ENCODE measurements at regions not wholly inside any gene's neighbourhood (a gene's known extent, or its start where the extent isn't known, plus 50 kb on each side); places are given as distances from the start of the nearest gene placed in this dataset.

DNA sequence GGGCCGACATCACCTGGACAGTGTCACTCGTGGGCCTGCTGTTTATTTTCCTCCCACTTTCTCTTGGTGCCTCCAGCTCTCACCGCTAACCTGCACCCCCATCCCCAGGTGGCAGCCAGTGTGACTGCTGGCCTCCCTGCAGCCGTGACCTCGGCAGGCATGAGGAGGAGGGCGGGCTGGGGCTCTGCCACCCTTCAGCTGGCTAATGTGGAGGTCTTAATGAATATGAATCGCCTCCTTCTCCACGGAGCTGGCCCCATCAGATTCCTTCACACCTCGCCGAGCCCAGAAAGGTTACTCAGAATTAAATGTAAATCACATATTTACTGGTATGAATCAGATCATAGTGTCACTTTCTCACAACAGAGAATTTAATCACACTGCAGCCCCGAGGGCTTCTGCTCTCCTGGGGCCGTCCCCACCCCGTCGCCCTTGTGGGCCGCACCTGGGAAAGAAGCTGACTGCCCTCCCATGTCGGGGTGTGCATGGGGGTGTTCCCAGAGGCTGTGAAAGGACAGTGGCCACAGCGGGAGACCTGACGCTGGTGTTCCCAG lies 171.1 kb upstream of the TLE3 start:
- Histone ChIP-seq H2BK20ac (ENCODE audit: low read length) (no peak overlapping the region), H3K4me2 (ENCODE audit: insufficient read depth in 1 of 2, low read depth in 2 of 2, low read length in 2 of 2) (no peak overlapping the region), H2BK12ac (ENCODE audit: low read depth, low read length) (no peak overlapping the region), H3K23ac (ENCODE audit: insufficient read length) (no peak overlapping the region), H2AK5ac (ENCODE audit: low read depth, low read length) (no peak overlapping the region), H3K4me1 (replicated peaks in 1 of 4; ENCODE audit: control insufficient read depth in 3 of 4, insufficient read depth in 4 of 4, low read length in 3 of 4) (peaks cover 0 to 11% (median 6%) of the 10 kb centered on the region in 4 experiments; a peak in 5 of 7 replicates), H4K5ac (ENCODE audit: insufficient read length, low read depth, low read length) (no peak overlapping the region), H3K18ac (ENCODE audit: extremely low read depth, low read length) (no peak overlapping the region), H3K27me3 (replicated peaks in 1 of 4; ENCODE audit: control insufficient read depth in 3 of 4, extremely low read depth in 1 of 4, insufficient read depth in 3 of 4, low read length in 3 of 4) (no peaks in the 10 kb centered on the region), H3K9me3 (ENCODE audit: insufficient read depth in 2 of 2, low read depth in 1 of 2, low read length in 1 of 2) (no peaks in the 10 kb centered on the region), H3K79me2 (ENCODE audit: control insufficient read depth in 1 of 2, insufficient read depth in 2 of 2, low read length in 2 of 2) (no peaks in the 10 kb centered on the region), H3K23me2 (ENCODE audit: low read depth, low read length) (no peaks in the 10 kb centered on the region), H2AFZ (ENCODE audit: low read length) (no peak overlapping the region), H2BK15ac (ENCODE audit: low read length) (no peak overlapping the region), H3K14ac (ENCODE audit: insufficient read length) (no peak overlapping the region), H2BK5ac (ENCODE audit: low read depth, low read length) (no peak overlapping the region), H4K91ac (replicated peaks; ENCODE audit: insufficient read length, low read length) (no peak overlapping the region), H4K8ac (ENCODE audit: extremely low read depth, insufficient read depth, low read length) (0 out of 2 replicates have a peak overlapping the region, but pooled peaks have one; percentile 11), H3K36me3 (ENCODE audit: control insufficient read depth in 2 of 4, insufficient read depth in 4 of 4, low read length in 3 of 4) (no peaks in the 10 kb centered on the region), H2BK120ac (replicated peaks; ENCODE audit: low read depth, low read length) (no peak overlapping the region), H3K4ac (replicated peaks; ENCODE audit: insufficient read length, low read depth, low read length) (no peak overlapping the region), H3K79me1 (ENCODE audit: low read depth, low read length) (no peaks in the 10 kb centered on the region), H3K56ac (replicated peaks; ENCODE audit: insufficient read length, low read depth, low read length) (no peak overlapping the region), H4K20me1 (replicated peaks in 1 of 2; ENCODE audit: control insufficient read depth in 1 of 2, insufficient read depth in 2 of 2, low read length in 2 of 2) (no peaks in the 10 kb centered on the region), H3K4me3 (ENCODE audit: extremely low read depth in 1 of 4, insufficient read depth in 2 of 4, low read depth in 3 of 4, low read length in 4 of 4) (no peak overlapping the region), H3K27ac (ENCODE audit: low read depth, low read length) (no peak overlapping the region), H3K9ac (replicated peaks in 1 of 4; ENCODE audit: extremely low read depth in 1 of 4, low read depth in 3 of 4, low read length in 3 of 4) (no peak overlapping the region)
- ChIA-PET POLR2A (ENCODE audit: partially characterized antibody) (no interaction called here), CTCF (ENCODE audit: partially characterized antibody) (interaction anchor here (0.6 to 3.2 kb wide), 10 partner anchors 9 to 877 kb away, joined by 3 to 12 read pairs (median 4); no protein-coding TSS in a partner anchor)
- no peak for TF ChIP-seq CREB1 (IDR thresholded peaks at IDR 0.05)
- no peak for TF ChIP-seq JUND (IDR thresholded peaks at IDR 0.05; ENCODE audit: low read length)
- no peak for TF ChIP-seq CHD2 (IDR thresholded peaks at IDR 0.05; ENCODE audit: low read length)
- no peak for TF ChIP-seq HDAC2 (IDR thresholded peaks at IDR 0.05; ENCODE audit: borderline replicate concordance in 1 of 2, low read depth in 2 of 2, low read length in 2 of 2)
- TF ChIP-seq, protein P1, sequence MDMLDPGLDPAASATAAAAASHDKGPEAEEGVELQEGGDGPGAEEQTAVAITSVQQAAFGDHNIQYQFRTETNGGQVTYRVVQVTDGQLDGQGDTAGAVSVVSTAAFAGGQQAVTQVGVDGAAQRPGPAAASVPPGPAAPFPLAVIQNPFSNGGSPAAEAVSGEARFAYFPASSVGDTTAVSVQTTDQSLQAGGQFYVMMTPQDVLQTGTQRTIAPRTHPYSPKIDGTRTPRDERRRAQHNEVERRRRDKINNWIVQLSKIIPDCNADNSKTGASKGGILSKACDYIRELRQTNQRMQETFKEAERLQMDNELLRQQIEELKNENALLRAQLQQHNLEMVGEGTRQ (IDR thresholded peaks at IDR 0.05; ENCODE audit: low read length): no peak
- no peak for TF ChIP-seq CEBPB (IDR thresholded peaks at IDR 0.05; ENCODE audit: low read depth, low read length)
- TF ChIP-seq, protein P2, sequence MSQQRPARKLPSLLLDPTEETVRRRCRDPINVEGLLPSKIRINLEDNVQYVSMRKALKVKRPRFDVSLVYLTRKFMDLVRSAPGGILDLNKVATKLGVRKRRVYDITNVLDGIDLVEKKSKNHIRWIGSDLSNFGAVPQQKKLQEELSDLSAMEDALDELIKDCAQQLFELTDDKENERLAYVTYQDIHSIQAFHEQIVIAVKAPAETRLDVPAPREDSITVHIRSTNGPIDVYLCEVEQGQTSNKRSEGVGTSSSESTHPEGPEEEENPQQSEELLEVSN (IDR thresholded peaks at IDR 0.05): no peak
- no peak for TF ChIP-seq SAP30 (IDR thresholded peaks at IDR 0.05; ENCODE audit: insufficient read depth, insufficient replicate concordance, low read length)
- TF ChIP-seq ASH2L (IDR thresholded peaks at IDR 0.05; ENCODE audit: low read length): no peak
- no peak for TF ChIP-seq POLR2AphosphoS5 (IDR thresholded peaks at IDR 0.05; ENCODE audit: low read depth, low read length)
- no peak for FAIRE-seq
- no peak for DNase-seq (ENCODE audit: low read depth in 1 of 2, low spot score in 2 of 2)
- 85% methylated on average over 18 of the region's 18 CpGs; no CpG with 5 or more reads in 1 of the 2 experiments for WGBS, 2 experiments (ENCODE audit: extremely low coverage in 1 of 2, insufficient coverage in 1 of 2, insufficient read length in 1 of 2, insufficient replicate concordance in 2 of 2, low coverage in 1 of 2, low lambda C conversion rate in 2 of 2, missing lambda C conversion rate in 1 of 2)

Data from H1 (cell line).